Neural cell (in vitro differentiated cells): ENCODE measurements at regions not wholly inside any gene's neighbourhood (a gene's known extent, or its start where the extent isn't known, plus 50 kb on each side); places are given as distances from the start of the nearest gene placed in this dataset.

Source experiments
- H2AFZ ChIP-seq: fragments of 200-600, 300-800 bp; sonication (generic), shearing (Covaris generic); 2 replicates; pipeline ENCODE4 v1.6.0; 2014; ENCODE audit warnings: low read depth, mild to moderate bottlenecking, antibody characterized with exemption, low read length, moderate library complexity
- H3F3A ChIP-seq: fragments of 200-600 bp; shearing (Covaris generic); 2 replicates; pipeline ENCODE4 v1.6.1; 2016; ENCODE audit warnings: mild to moderate bottlenecking, moderate library complexity, mixed read lengths, antibody characterized with exemption, low read length; ENCODE audit not compliant: insufficient read depth, poor library complexity, severe bottlenecking
- H3K27ac ChIP-seq: fragments of 200-600, 300-800 bp; sonication (generic), shearing (Covaris generic); 2 replicates; pipeline ENCODE4 v1.5.1; 2014; ENCODE audit warnings: mild to moderate bottlenecking, low read length, moderate library complexity
- H3K27me3 ChIP-seq: fragments of 300-800, 200-600 bp; sonication (generic), shearing (Covaris generic); 2 replicates; pipeline ENCODE4 v1.6.0; 2014; ENCODE audit warnings: mild to moderate bottlenecking, low read depth, low read length, moderate library complexity; ENCODE audit not compliant: insufficient read depth
- H3K36me3 ChIP-seq: fragments of 300-800, 200-600 bp; sonication (generic), shearing (Covaris generic); 2 replicates; pipeline ENCODE4 v1.5.1; 2014; ENCODE audit warnings: mild to moderate bottlenecking, antibody characterized with exemption, low read length, moderate library complexity; ENCODE audit not compliant: insufficient read depth
- H3K4me2 ChIP-seq: fragments of 300-800, 200-600 bp; sonication (generic), shearing (Covaris generic); 2 replicates; pipeline ENCODE4 v1.6.0; 2014; ENCODE audit warnings: mild to moderate bottlenecking, low read length
- H3K4me3 ChIP-seq: fragments of 300-800, 200-600 bp; sonication (generic), shearing (Covaris generic); 2 replicates; pipeline ENCODE4 v1.5.1; 2014; ENCODE audit warnings: mild to moderate bottlenecking, low read length, moderate library complexity
- H3K79me2 ChIP-seq: fragments of 200-600 bp; shearing (Covaris generic); replicated peaks from 2 replicates; pipeline ENCODE4 v1.6.0; 2014; ENCODE audit warnings: mild to moderate bottlenecking, low read length, moderate library complexity; ENCODE audit not compliant: insufficient read depth
- H3K9ac ChIP-seq: fragments of 300-800, 200-600 bp; sonication (generic), shearing (Covaris generic); 2 replicates; pipeline ENCODE4 v1.6.1; 2016; ENCODE audit warnings: mild to moderate bottlenecking, low read length, mixed read lengths
- H3K9me2 ChIP-seq: fragments of 200-600 bp; shearing (Covaris generic); 2 replicates; pipeline ENCODE4 v1.6.1; 2016; ENCODE audit warnings: mild to moderate bottlenecking, low read length, mixed read lengths; ENCODE audit not compliant: insufficient read depth
- H3K9me3 ChIP-seq: fragments of 200-600, 300-800 bp; sonication (generic), shearing (Covaris generic); 2 replicates; pipeline ENCODE4 v1.6.1; 2016; ENCODE audit warnings: mild to moderate bottlenecking, mixed run types, low read length, moderate library complexity, mixed read lengths
- H4K20me1 ChIP-seq: fragments of 200-600 bp; shearing (Covaris generic); 2 replicates; pipeline ENCODE4 v1.6.1; 2016; ENCODE audit warnings: mild to moderate bottlenecking, mixed run types; ENCODE audit not compliant: insufficient read depth
- EP300 ChIP-seq: fragments of 450-650 bp; conservative IDR thresholded peaks from 2 replicates; pipeline ENCODE4 v1.6.1; 2014; ENCODE audit warnings: antibody characterized with exemption, mild to moderate bottlenecking, moderate library complexity; ENCODE audit not compliant: poor library complexity, severe bottlenecking
- EZH2 ChIP-seq: fragments of 200-600, 300-800 bp; shearing (Covaris generic), sonication (generic); IDR thresholded peaks from 2 replicates; pipeline ENCODE4 v1.6.1; 2014; ENCODE audit warnings: antibody characterized with exemption, low read length, borderline replicate concordance, mild to moderate bottlenecking; ENCODE audit not compliant: insufficient read depth, poor library complexity, severe bottlenecking
- MXI1 ChIP-seq: fragments of 450-650 bp; conservative IDR thresholded peaks from 2 replicates; pipeline ENCODE4 v1.6.1; 2014; ENCODE audit warnings: antibody characterized with exemption, mild to moderate bottlenecking; ENCODE audit not compliant: poor library complexity, severe bottlenecking
- POLR2AphosphoS5 ChIP-seq: IDR thresholded peaks from 2 replicates; pipeline ENCODE4 v1.6.1; 2012
- RAD21 ChIP-seq: fragments of 450-650 bp; conservative IDR thresholded peaks from 2 replicates; pipeline ENCODE4 v1.6.1; 2014; ENCODE audit warnings: antibody characterized with exemption, mild to moderate bottlenecking, moderate library complexity
- SMC3 ChIP-seq: fragments of 450-650 bp; conservative IDR thresholded peaks from 2 replicates; pipeline ENCODE4 v1.6.1; 2014; ENCODE audit warnings: antibody characterized with exemption, mild to moderate bottlenecking, moderate library complexity; ENCODE audit not compliant: poor library complexity
- TAF1 ChIP-seq: IDR thresholded peaks from 2 replicates; pipeline ENCODE4 v1.6.1; 2012; ENCODE audit warnings: low read depth
- TF ChIP-seq, protein P1 (sequence below): IDR thresholded peaks from 2 replicates; pipeline ENCODE4 v1.6.1; 2012; ENCODE audit warnings: borderline replicate concordance
- TF ChIP-seq, protein P2 (sequence below): fragments of 450-650 bp; IDR thresholded peaks from 2 replicates; pipeline ENCODE4 v1.5.1; 2014; ENCODE audit warnings: antibody characterized with exemption, mild to moderate bottlenecking, moderate library complexity; ENCODE audit not compliant: poor library complexity, severe bottlenecking

DNA sequence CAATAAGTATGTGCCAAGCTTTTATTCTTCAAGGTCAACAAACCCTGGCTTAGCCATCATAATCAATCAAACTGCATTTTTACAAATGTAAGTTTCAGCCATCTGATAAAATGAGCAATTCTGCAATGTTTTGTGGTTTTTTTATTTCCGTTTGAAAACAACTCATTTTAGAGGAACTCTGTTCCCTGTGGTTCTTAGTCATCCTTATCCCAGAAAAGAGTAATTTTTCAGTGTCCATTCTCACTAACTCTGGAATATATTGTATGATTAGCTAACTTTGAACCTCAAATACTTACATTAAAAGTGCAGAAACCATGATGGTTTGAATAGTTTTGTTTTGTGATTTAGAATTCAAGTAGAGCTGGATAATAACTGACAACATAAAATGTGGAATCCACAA lies 87.6 kb downstream of the IRS2 start:
- no peak overlapping the region for H3K27ac ChIP-seq
- TF ChIP-seq RAD21 (no peak), SMC3 (no peak), MXI1 (no peak), EP300 (no peak), EZH2 (no peak), POLR2AphosphoS5 (no peak)
- TF ChIP-seq, protein P1, sequence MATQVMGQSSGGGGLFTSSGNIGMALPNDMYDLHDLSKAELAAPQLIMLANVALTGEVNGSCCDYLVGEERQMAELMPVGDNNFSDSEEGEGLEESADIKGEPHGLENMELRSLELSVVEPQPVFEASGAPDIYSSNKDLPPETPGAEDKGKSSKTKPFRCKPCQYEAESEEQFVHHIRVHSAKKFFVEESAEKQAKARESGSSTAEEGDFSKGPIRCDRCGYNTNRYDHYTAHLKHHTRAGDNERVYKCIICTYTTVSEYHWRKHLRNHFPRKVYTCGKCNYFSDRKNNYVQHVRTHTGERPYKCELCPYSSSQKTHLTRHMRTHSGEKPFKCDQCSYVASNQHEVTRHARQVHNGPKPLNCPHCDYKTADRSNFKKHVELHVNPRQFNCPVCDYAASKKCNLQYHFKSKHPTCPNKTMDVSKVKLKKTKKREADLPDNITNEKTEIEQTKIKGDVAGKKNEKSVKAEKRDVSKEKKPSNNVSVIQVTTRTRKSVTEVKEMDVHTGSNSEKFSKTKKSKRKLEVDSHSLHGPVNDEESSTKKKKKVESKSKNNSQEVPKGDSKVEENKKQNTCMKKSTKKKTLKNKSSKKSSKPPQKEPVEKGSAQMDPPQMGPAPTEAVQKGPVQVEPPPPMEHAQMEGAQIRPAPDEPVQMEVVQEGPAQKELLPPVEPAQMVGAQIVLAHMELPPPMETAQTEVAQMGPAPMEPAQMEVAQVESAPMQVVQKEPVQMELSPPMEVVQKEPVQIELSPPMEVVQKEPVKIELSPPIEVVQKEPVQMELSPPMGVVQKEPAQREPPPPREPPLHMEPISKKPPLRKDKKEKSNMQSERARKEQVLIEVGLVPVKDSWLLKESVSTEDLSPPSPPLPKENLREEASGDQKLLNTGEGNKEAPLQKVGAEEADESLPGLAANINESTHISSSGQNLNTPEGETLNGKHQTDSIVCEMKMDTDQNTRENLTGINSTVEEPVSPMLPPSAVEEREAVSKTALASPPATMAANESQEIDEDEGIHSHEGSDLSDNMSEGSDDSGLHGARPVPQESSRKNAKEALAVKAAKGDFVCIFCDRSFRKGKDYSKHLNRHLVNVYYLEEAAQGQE, result no peak
- no peak overlapping the region for H3K4me2 ChIP-seq
- H3K9ac ChIP-seq, result no peak overlapping the region
- H3K4me3 ChIP-seq, result no peak overlapping the region
- H3K9me3 ChIP-seq, result no peaks in the 10 kb centered on the region
- H3F3A ChIP-seq, result no peaks in the 10 kb centered on the region
- H2AFZ ChIP-seq, result no peak overlapping the region
- H3K9me2 ChIP-seq, result no peaks in the 10 kb centered on the region
- no peaks in the 10 kb centered on the region for H3K36me3 ChIP-seq
- no peaks in the 10 kb centered on the region for H4K20me1 ChIP-seq
- no peaks in the 10 kb centered on the region for H3K27me3 ChIP-seq
- no peaks in the 10 kb centered on the region for H3K79me2 ChIP-seq

DNA sequence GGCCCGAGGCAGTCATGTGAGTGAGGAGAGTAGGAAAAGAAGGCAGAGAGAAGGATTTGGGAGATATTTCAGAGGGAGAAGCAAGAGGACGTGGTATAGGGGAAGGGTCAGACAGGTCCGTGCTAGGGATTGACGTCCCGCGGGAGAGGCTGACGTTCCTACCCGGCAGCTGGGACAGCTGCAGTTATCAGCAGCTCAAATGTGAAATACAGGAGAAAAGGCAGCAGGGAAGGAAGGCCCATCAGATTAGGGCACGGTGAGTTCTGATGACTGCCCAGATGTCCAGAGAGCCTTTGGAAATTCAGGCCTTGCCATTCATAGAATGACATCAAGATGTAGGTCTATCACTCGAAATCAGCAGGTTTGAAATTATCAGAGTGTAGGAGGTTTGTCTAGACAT lies 88.4 kb downstream of the IRS2 start:
- Histone ChIP-seq H2AFZ (no peak overlapping the region), H3K36me3 (no peaks in the 10 kb centered on the region), H3K27me3 (no peaks in the 10 kb centered on the region), H4K20me1 (no peaks in the 10 kb centered on the region), H3K4me3 (no peak overlapping the region), H3K9me3 (no peaks in the 10 kb centered on the region), H3K27ac (no peak overlapping the region), H3K79me2 (no peaks in the 10 kb centered on the region), H3K4me2 (no peak overlapping the region), H3K9me2 (no peaks in the 10 kb centered on the region), H3K9ac (no peak overlapping the region), H3F3A (no peaks in the 10 kb centered on the region)
- TF ChIP-seq, protein P1, result no peak
- TF ChIP-seq MXI1 (no peak), TAF1 (no peak), POLR2AphosphoS5 (no peak), EP300 (no peak), RAD21 (no peak), SMC3 (no peak), EZH2 (no peak)
- TF ChIP-seq, protein P2, sequence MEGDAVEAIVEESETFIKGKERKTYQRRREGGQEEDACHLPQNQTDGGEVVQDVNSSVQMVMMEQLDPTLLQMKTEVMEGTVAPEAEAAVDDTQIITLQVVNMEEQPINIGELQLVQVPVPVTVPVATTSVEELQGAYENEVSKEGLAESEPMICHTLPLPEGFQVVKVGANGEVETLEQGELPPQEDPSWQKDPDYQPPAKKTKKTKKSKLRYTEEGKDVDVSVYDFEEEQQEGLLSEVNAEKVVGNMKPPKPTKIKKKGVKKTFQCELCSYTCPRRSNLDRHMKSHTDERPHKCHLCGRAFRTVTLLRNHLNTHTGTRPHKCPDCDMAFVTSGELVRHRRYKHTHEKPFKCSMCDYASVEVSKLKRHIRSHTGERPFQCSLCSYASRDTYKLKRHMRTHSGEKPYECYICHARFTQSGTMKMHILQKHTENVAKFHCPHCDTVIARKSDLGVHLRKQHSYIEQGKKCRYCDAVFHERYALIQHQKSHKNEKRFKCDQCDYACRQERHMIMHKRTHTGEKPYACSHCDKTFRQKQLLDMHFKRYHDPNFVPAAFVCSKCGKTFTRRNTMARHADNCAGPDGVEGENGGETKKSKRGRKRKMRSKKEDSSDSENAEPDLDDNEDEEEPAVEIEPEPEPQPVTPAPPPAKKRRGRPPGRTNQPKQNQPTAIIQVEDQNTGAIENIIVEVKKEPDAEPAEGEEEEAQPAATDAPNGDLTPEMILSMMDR, result no peak
